IMR-90 (cell line): ENCODE measurements at regions not wholly inside any gene's neighbourhood (a gene's known extent, or its start where the extent isn't known, plus 50 kb on each side); places are given as distances from the start of the nearest gene placed in this dataset.
A peak's percentile ranks its signal among the peaks of the same experiment; 100 is the strongest.

Experiments used
- ATAC-seq: fragments of 200-7000 bp; cut with Tn5 transposase; 2 replicates; pipeline ENCODE4 v1.9.1; 2020; ENCODE audit warnings: low read depth, mild to moderate bottlenecking, moderate library complexity
- BruUV-seq: library from RNA; stranded (reverse); fragments of 400-500 nt; replicated peaks from 2 replicates; lab custom pipeline; 2021; lab: Mats Ljungman, UMichigan
- CTCF ChIA-PET: fragments of 300-600 bp; formaldehyde crosslinking; extraction: SDS; loops from one replicate; lab custom pipeline; 2021; ENCODE audit warnings: antibody characterized with exemption; lab: Yijun Ruan, JAX
- POLR2A ChIA-PET: fragments of 300-600 bp; sonication (Branson Sonifier 250); formaldehyde crosslinking; loops from one replicate; lab custom pipeline; 2022; ENCODE audit warnings: antibody characterized with exemption; ENCODE audit not compliant: unreplicated experiment; lab: Charles Lee
- DNase-seq: peaks from one replicate; pipeline ENCODE4 v3.0.0; 2013
- H2AFZ ChIP-seq: replicated peaks from 2 replicates; pipeline ENCODE3; 2013; ENCODE audit warnings: low read length, mild to moderate bottlenecking; ENCODE audit not compliant: poor library complexity
- H2AK5ac ChIP-seq: 2 replicates; pipeline ENCODE4 v1.6.1; 2013; ENCODE audit warnings: low read depth, low read length, inconsistent platforms
- H2AK9ac ChIP-seq: replicated peaks from 2 replicates; pipeline ENCODE3; 2013; ENCODE audit warnings: mild to moderate bottlenecking, low read depth, low read length, moderate library complexity; ENCODE audit not compliant: poor library complexity
- H2BK120ac ChIP-seq: 2 replicates; pipeline ENCODE4 v1.6.1; 2013; ENCODE audit warnings: low read depth, low read length, inconsistent platforms
- H2BK15ac ChIP-seq: 3 replicates; pipeline ENCODE4 v1.6.1; 2013; ENCODE audit warnings: low read depth, low read length, inconsistent platforms
- H2BK20ac ChIP-seq: 2 replicates; pipeline ENCODE4 v1.6.1; 2013; ENCODE audit warnings: low read depth, mild to moderate bottlenecking, inconsistent platforms, low read length, moderate library complexity
- H2BK5ac ChIP-seq: 2 replicates; pipeline ENCODE4 v1.6.1; 2013; ENCODE audit warnings: mild to moderate bottlenecking, low read depth, low read length, inconsistent platforms; ENCODE audit not compliant: poor library complexity, severe bottlenecking
- H3K14ac ChIP-seq: replicated peaks from 2 replicates; pipeline ENCODE4 v1.6.1; 2013; ENCODE audit warnings: low read depth, low read length, inconsistent platforms
- H3K18ac ChIP-seq: 2 replicates; pipeline ENCODE4 v1.6.1; 2013; ENCODE audit warnings: low read depth, low read length, control low read depth
- H3K23ac ChIP-seq: 2 replicates; pipeline ENCODE4 v1.6.1; 2013; ENCODE audit warnings: low read depth, low read length, inconsistent platforms
- H3K27ac ChIP-seq: 2 replicates; pipeline ENCODE4 v1.5.1; 2013; ENCODE audit warnings: mild to moderate bottlenecking, control low read depth, low read length; ENCODE audit not compliant: insufficient read depth
- H3K27me3 ChIP-seq: 2 replicates; pipeline ENCODE4 v1.6.1; 2013; ENCODE audit warnings: low read length; ENCODE audit not compliant: control insufficient read depth, insufficient read depth
- H3K36me3 ChIP-seq: 2 replicates; pipeline ENCODE4 v1.6.1; 2013; ENCODE audit warnings: low read length, mixed read lengths; ENCODE audit not compliant: control insufficient read depth, insufficient read depth
- H3K4ac ChIP-seq: 2 replicates; pipeline ENCODE4 v1.6.1; 2013; ENCODE audit warnings: low read depth, low read length, inconsistent platforms
- H3K4me1 ChIP-seq: 2 replicates; pipeline ENCODE4 v1.6.1; 2013; ENCODE audit warnings: low read length, mixed read lengths; ENCODE audit not compliant: control insufficient read depth, insufficient read depth
- H3K4me2 ChIP-seq: 2 replicates; pipeline ENCODE4 v1.6.1; 2013; ENCODE audit warnings: low read depth, mild to moderate bottlenecking, control low read depth, low read length, moderate library complexity
- H3K4me3 ChIP-seq: 2 replicates; pipeline ENCODE4 v1.5.1; 2013; ENCODE audit warnings: low read depth, mild to moderate bottlenecking, control low read depth, low read length, moderate library complexity; ENCODE audit not compliant: insufficient read depth
- H3K56ac ChIP-seq: 2 replicates; pipeline ENCODE4 v1.6.1; 2013; ENCODE audit warnings: low read length, inconsistent platforms; ENCODE audit not compliant: insufficient read depth; ENCODE audit errors: extremely low read depth
- H3K79me1 ChIP-seq, 2 experiments: 2 replicates each; pipeline ENCODE4 v1.6.1; 2013; ENCODE audit warnings: low read length in 2 of 2, inconsistent platforms in 1 of 2, low read depth in 1 of 2
- H3K9ac ChIP-seq: 2 replicates; pipeline ENCODE4 v1.6.1; 2013; ENCODE audit warnings: low read depth, low read length, control low read depth
- H3K9me1 ChIP-seq: 2 replicates; pipeline ENCODE4 v1.6.1; 2013; ENCODE audit warnings: low read length, inconsistent platforms; ENCODE audit not compliant: insufficient read depth
- H3K9me3 ChIP-seq: 2 replicates; pipeline ENCODE4 v1.6.1; 2013; ENCODE audit warnings: low read length; ENCODE audit not compliant: control insufficient read depth, insufficient read depth
- H4K20me1 ChIP-seq: 2 replicates; pipeline ENCODE4 v1.6.1; 2013; ENCODE audit warnings: low read length, inconsistent platforms; ENCODE audit not compliant: insufficient read depth
- H4K5ac ChIP-seq: 2 replicates; pipeline ENCODE4 v1.6.1; 2013; ENCODE audit warnings: mild to moderate bottlenecking, low read depth, low read length, control low read depth
- H4K8ac ChIP-seq, 2 experiments: 2 replicates each; pipeline ENCODE4 v1.6.1; 2013; ENCODE audit warnings: low read depth in 2 of 2, low read length in 2 of 2, control low read depth in 1 of 2, inconsistent platforms in 1 of 2
- H4K91ac ChIP-seq: 2 replicates; pipeline ENCODE4 v1.6.1; 2013; ENCODE audit warnings: low read depth, low read length, inconsistent platforms; ENCODE audit not compliant: insufficient read depth
- CEBPB ChIP-seq: IDR thresholded peaks from 2 replicates; pipeline ENCODE4 v1.6.1; 2012; ENCODE audit warnings: low read depth, low read length, improper control_type of control experiment
- CHD1 ChIP-seq: IDR thresholded peaks from 2 replicates; pipeline ENCODE4 v1.6.1; 2012; ENCODE audit warnings: low read depth, low read length, improper control_type of control experiment
- FOS ChIP-seq: fragments of 150-350 bp; IDR thresholded peaks from 2 replicates; pipeline ENCODE4 v1.6.1; 2016; ENCODE audit warnings: low read depth, low read length
- MAFK ChIP-seq: IDR thresholded peaks from 2 replicates; pipeline ENCODE4 v1.6.1; 2012; ENCODE audit warnings: low read depth, low read length, improper control_type of control experiment
- MAZ ChIP-seq: IDR thresholded peaks from 2 replicates; pipeline ENCODE4 v1.6.1; 2012; ENCODE audit warnings: low read depth, mild to moderate bottlenecking, low read length, improper control_type of control experiment, moderate library complexity, borderline replicate concordance
- MXI1 ChIP-seq: IDR thresholded peaks from 2 replicates; pipeline ENCODE4 v1.6.1; 2012; ENCODE audit warnings: low read depth, mild to moderate bottlenecking, low read length, moderate library complexity, borderline replicate concordance
- RFX5 ChIP-seq: IDR thresholded peaks from 2 replicates; pipeline ENCODE4 v1.8.0; 2012; ENCODE audit warnings: low read depth, mild to moderate bottlenecking, low read length, moderate library complexity
- SMC3 ChIP-seq: fragments of 150-350 bp; IDR thresholded peaks from 2 replicates; pipeline ENCODE4 v1.6.1; 2016; ENCODE audit warnings: low read depth, mild to moderate bottlenecking, antibody characterized with exemption, low read length, moderate library complexity
- USF2 ChIP-seq: fragments of 150-350 bp; IDR thresholded peaks from 2 replicates; pipeline ENCODE4 v1.6.1; 2017; ENCODE audit warnings: mild to moderate bottlenecking, antibody characterized with exemption, low read length, low read depth
- WGBS, 2 experiments: methylation state at CpG; one replicate each; pipeline versions ENCODE4 v1.1.5 to v1.1.7; 2013; ENCODE audit warnings: missing lambda C conversion rate in 2 of 2; ENCODE audit not compliant: insufficient read length in 1 of 2; ENCODE audit errors: extremely low coverage in 2 of 2; 5-methylcytosine and 5-hydroxymethylcytosine counted together
- dilution Hi-C: fragments of 300-500 bp; cut with HindIII; formaldehyde crosslinking; loops from one replicate; pipeline ENCODE4 v1.14.3; 2018; ENCODE audit warnings: low sequenced_read_pairs; ENCODE audit not compliant: unreplicated experiment
- in situ Hi-C: fragments of 300-500 bp; cut with MboI; formaldehyde crosslinking; loops from 3 replicates; pipeline ENCODE4 v1.14.3; 2019; ENCODE audit warnings: low sequenced_read_pairs, inconsistent platforms, mixed read lengths
- intact Hi-C: fragments of 100-400 bp; cut with micrococcal nuclease; formaldehyde crosslinking; loops from 2 replicates; pipeline ENCODE4 v1.10.0; 2022
- TF ChIP-seq, protein P1 (sequence below): conservative IDR thresholded peaks from 2 replicates; pipeline ENCODE4 v1.5.1; 2012; ENCODE audit warnings: mild to moderate bottlenecking, low read depth, low read length, improper control_type of control experiment

DNA sequence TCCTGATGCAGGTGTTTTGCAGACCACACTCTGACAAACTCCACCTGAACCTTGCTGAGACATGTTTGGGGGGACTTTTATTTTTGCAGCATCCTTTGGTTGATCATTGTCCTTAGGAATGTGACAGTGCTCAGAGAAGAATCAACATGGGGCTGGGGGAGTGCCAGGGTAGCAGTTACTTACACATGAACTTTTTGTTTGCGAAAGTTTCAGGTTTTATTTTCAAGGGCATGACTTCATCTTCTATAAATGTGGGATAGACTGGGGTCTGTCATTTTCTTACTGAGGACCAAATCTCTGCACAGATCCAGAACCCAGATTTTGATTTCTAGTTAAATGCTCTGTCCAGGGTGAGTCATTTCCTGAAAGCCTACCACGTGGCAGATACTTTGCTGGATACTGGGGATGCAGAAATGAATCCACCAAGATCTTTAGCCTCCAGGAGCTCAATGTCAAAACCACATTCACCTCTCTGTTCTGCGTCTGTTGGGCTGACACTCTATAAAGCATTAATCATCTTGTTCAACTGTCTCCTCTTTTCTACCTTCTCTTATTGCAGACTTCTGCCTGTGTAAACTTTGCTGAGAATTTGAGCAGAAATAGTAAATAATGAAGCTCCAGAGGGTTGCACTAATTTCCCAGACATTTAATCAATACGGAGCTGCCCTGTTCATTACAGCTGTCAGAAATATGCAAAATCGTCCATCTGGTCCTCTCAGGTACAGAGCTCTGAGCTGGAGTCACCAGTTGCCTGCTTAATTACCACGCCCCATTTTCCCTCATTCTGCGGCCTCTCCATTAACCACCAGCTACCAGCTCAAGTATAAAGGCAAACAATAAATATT lies 387.9 kb downstream of the MIAT start:
- no peak overlapping the region for H2AK9ac ChIP-seq
- no peaks in the 10 kb centered on the region for H3K79me1 ChIP-seq
- peaks cover 2% of the 10 kb centered on the region; the same call in 1 of the 2 replicates for H3K4me1 ChIP-seq
- no peaks in the 10 kb centered on the region for H3K9me1 ChIP-seq
- H2BK120ac ChIP-seq = no peak overlapping the region
- H3K56ac ChIP-seq = no peak overlapping the region
- CTCF ChIA-PET = interaction anchor here (0.6 to 0.7 kb wide), 2 partner anchors 35 to 749 kb away, joined by 3 to 6 read pairs; no protein-coding TSS in a partner anchor
- H3K4ac ChIP-seq = no peak overlapping the region
- no peak overlapping the region for H3K4me3 ChIP-seq
- TF ChIP-seq USF2 = peak; percentile 75
- TF ChIP-seq CHD1 = no peak
- no peak for TF ChIP-seq CEBPB
- TF ChIP-seq, protein P1, sequence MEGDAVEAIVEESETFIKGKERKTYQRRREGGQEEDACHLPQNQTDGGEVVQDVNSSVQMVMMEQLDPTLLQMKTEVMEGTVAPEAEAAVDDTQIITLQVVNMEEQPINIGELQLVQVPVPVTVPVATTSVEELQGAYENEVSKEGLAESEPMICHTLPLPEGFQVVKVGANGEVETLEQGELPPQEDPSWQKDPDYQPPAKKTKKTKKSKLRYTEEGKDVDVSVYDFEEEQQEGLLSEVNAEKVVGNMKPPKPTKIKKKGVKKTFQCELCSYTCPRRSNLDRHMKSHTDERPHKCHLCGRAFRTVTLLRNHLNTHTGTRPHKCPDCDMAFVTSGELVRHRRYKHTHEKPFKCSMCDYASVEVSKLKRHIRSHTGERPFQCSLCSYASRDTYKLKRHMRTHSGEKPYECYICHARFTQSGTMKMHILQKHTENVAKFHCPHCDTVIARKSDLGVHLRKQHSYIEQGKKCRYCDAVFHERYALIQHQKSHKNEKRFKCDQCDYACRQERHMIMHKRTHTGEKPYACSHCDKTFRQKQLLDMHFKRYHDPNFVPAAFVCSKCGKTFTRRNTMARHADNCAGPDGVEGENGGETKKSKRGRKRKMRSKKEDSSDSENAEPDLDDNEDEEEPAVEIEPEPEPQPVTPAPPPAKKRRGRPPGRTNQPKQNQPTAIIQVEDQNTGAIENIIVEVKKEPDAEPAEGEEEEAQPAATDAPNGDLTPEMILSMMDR = no peak
- peak; percentile 14; the same call in 1 of the 2 replicates for TF ChIP-seq SMC3
- peak; percentile 19; the same call in 1 of the 2 replicates for TF ChIP-seq FOS
- peak; percentile 28; the same call in 1 of the 2 replicates for TF ChIP-seq MXI1
- TF ChIP-seq RFX5 = no peak
- TF ChIP-seq MAFK = no peak
- TF ChIP-seq MAZ = no peak
- no peaks in the 10 kb centered on the region for H4K20me1 ChIP-seq
- no peak overlapping the region for H4K5ac ChIP-seq
- BruUV-seq = no TSS peak
- no peak overlapping the region for H3K27ac ChIP-seq
- H2BK20ac ChIP-seq = peak overlapping the region; percentile 36; the same call in 1 of the 2 replicates
- in situ Hi-C loops = no loop called here
- ATAC-seq (peak; percentile 75), DNase-seq (peak; percentile 36)
- H2AK5ac ChIP-seq = no peak overlapping the region
- H3K4me2 ChIP-seq = no peak overlapping the region
- no peak overlapping the region for H4K8ac ChIP-seq
- 50% methylated on average over 2 of the region's 7 CpGs; no CpG with 5 or more reads in 1 of the 2 experiments for WGBS, 2 experiments
- H2BK15ac ChIP-seq = no peak overlapping the region
- peaks cover 25% of the 10 kb centered on the region for H3K27me3 ChIP-seq
- H4K91ac ChIP-seq = no peak overlapping the region
- H2AFZ ChIP-seq = no peak overlapping the region
- no peak overlapping the region for H3K23ac ChIP-seq
- POLR2A ChIA-PET = no interaction called here
- H3K9ac ChIP-seq = no peak overlapping the region
- intact Hi-C loops = no loop called here
- dilution Hi-C loops = no loop called here
- H3K9me3 ChIP-seq = no peaks in the 10 kb centered on the region
- H2BK5ac ChIP-seq = no peak overlapping the region
- no peaks in the 10 kb centered on the region for H3K36me3 ChIP-seq
- no peak overlapping the region for H3K18ac ChIP-seq
- no peak overlapping the region for H3K14ac ChIP-seq
